Right atrium auricular region (tissue), 2 donors: ENCODE measurements at regions not wholly inside any gene's neighbourhood (a gene's known extent, or its start where the extent isn't known, plus 50 kb on each side); places are given as distances from the start of the nearest gene placed in this dataset.

Experiments used
- DNase-seq: peaks from one replicate; pipeline ENCODE4 v3.0.0-alpha.2; 2019; ENCODE audit warnings: low spot score
- H3K27ac ChIP-seq, 2 donors: fragments of 200-600 bp; sonication (generic); 1 replicate in 1 of 2; 2 replicates in 1 of 2; pipeline ENCODE4 v1.5.1; 2016 to 2019
- H3K27me3 ChIP-seq, 2 donors: fragments of 200-600 bp; sonication (generic); one replicate each; pipeline versions ENCODE4 v1.5.1 to v1.6.0; 2017 to 2019
- H3K36me3 ChIP-seq: fragments of 200-600 bp; sonication (generic); one replicate; pipeline ENCODE4 v1.5.1; 2016
- H3K4me1 ChIP-seq, 2 donors: fragments of 200-600 bp; sonication (generic); one replicate each; pipeline versions ENCODE4 v1.5.1 to v1.6.0; 2017 to 2019
- H3K4me3 ChIP-seq, 2 donors: fragments of 200-600 bp; sonication (generic); 1 replicate in 1 of 2; 2 replicates in 1 of 2; pipeline ENCODE4 v1.5.1; 2017 to 2019; ENCODE audit warnings: mild to moderate bottlenecking in 1 of 2, moderate library complexity in 1 of 2
- H3K9me3 ChIP-seq, 2 donors: fragments of 200-600 bp; sonication (generic); one replicate each; pipeline ENCODE4 v1.5.1; 2019
- CTCF ChIP-seq, 2 donors: fragments of 200-600 bp; sonication (generic); IDR thresholded peaks; one replicate each; pipeline ENCODE4 v1.5.1; 2019; ENCODE audit warnings: antibody characterized with exemption in 2 of 2

GRCh38 chr6:115643762-115644161, 416.9 kb downstream of the FRK start:
- Histone ChIP-seq H3K9me3 (no peaks in the 10 kb centered on the region), H3K4me3 (no peak overlapping the region), H3K4me1 (no peaks in the 10 kb centered on the region), H3K36me3 (no peaks in the 10 kb centered on the region), H3K27ac (no peak overlapping the region), H3K27me3 (no peaks in the 10 kb centered on the region)
- no peak for DNase-seq
- no peak for TF ChIP-seq CTCF (IDR thresholded peaks at IDR 0.05)

GRCh38 chr6:115634887-115635286, 425.8 kb downstream of the FRK start:
- H3K9me3 ChIP-seq: no peaks in the 10 kb centered on the region
- H3K4me3 ChIP-seq: no peak overlapping the region
- H3K27me3 ChIP-seq: no peaks in the 10 kb centered on the region
- H3K27ac ChIP-seq: no peak overlapping the region
- H3K4me1 ChIP-seq: no peaks in the 10 kb centered on the region
- DNase-seq: no peak
- no peaks in the 10 kb centered on the region for H3K36me3 ChIP-seq
- no peak for TF ChIP-seq CTCF (IDR thresholded peaks at IDR 0.05)

- Histone ChIP-seq H3K9me3 (no peaks in the 10 kb centered on the region), H3K27me3 (no peaks in the 10 kb centered on the region), H3K4me1 (no peaks in the 10 kb centered on the region), H3K36me3 (no peaks in the 10 kb centered on the region), H3K27ac (no peak overlapping the region), H3K4me3 (no peak overlapping the region)
- TF ChIP-seq CTCF (IDR thresholded peaks at IDR 0.05): no peak
- no peak for DNase-seq
These were observed 426.6 kb downstream of the FRK start for GRCh38 chr6:115634131-115634530.

- no peak for DNase-seq
- no peaks in the 10 kb centered on the region for H3K9me3 ChIP-seq
- H3K4me3 ChIP-seq: no peak overlapping the region
- TF ChIP-seq CTCF (IDR thresholded peaks at IDR 0.05): no peak
- H3K36me3 ChIP-seq: no peaks in the 10 kb centered on the region
- H3K4me1 ChIP-seq: no peaks in the 10 kb centered on the region
- no peak overlapping the region for H3K27ac ChIP-seq
- no peaks in the 10 kb centered on the region for H3K27me3 ChIP-seq
These were observed 429.7 kb downstream of the FRK start for GRCh38 chr6:115631028-115631427.

GRCh38 chr6:115630424-115631024, 430.2 kb downstream of the FRK start:
- H3K27me3 ChIP-seq: no peaks in the 10 kb centered on the region
- H3K27ac ChIP-seq: no peak overlapping the region
- H3K36me3 ChIP-seq: no peaks in the 10 kb centered on the region
- TF ChIP-seq CTCF (IDR thresholded peaks at IDR 0.05): no peak
- H3K9me3 ChIP-seq: no peaks in the 10 kb centered on the region
- no peak for DNase-seq
- no peaks in the 10 kb centered on the region for H3K4me1 ChIP-seq
- H3K4me3 ChIP-seq: no peak overlapping the region

- TF ChIP-seq CTCF (IDR thresholded peaks at IDR 0.05): no peak
- Histone ChIP-seq H3K27me3 (no peaks in the 10 kb centered on the region), H3K36me3 (no peaks in the 10 kb centered on the region)
These were observed 431.3 kb downstream of the FRK start for GRCh38 chr6:115629415-115629814.

More at GRCh38 chr6:115629415-115629814, 431.3 kb downstream of the FRK start:
- Histone ChIP-seq H3K4me3 (no peak overlapping the region), H3K27ac (no peak overlapping the region), H3K4me1 (no peaks in the 10 kb centered on the region), H3K9me3 (no peaks in the 10 kb centered on the region)
- DNase-seq: no peak
